Kidney epithelial cell (primary cell): ENCODE measurements at regions not wholly inside any gene's neighbourhood (a gene's known extent, or its start where the extent isn't known, plus 50 kb on each side); places are given as distances from the start of the nearest gene placed in this dataset.
"Not testable (repeated sequence)": the region's sequence is repeated elsewhere in the genome, so short reads cannot be mapped to it uniquely, and the experiment has no call there.

Experiments
- DNase-seq: peaks from one replicate; pipeline ENCODE4 v3.0.0-alpha.2; 2010; ENCODE audit warnings: low read depth
- H3K27me3 ChIP-seq: 2 replicates; pipeline ENCODE4 v1.6.0; 2011; ENCODE audit warnings: low read length; ENCODE audit not compliant: control insufficient read depth, insufficient read depth
- H3K36me3 ChIP-seq: 2 replicates; pipeline ENCODE4 v1.5.1; 2011; ENCODE audit warnings: low read length; ENCODE audit not compliant: control insufficient read depth, insufficient read depth
- H3K4me3 ChIP-seq: 2 replicates; pipeline ENCODE4 v1.5.1; 2011; ENCODE audit warnings: low read depth, mild to moderate bottlenecking, control low read depth, low read length
- TF ChIP-seq, protein P1 (sequence below): IDR thresholded peaks from 2 replicates; pipeline ENCODE4 v1.5.1; 2011; ENCODE audit warnings: mild to moderate bottlenecking, moderate library complexity, low read length, control low read depth, inconsistent platforms; ENCODE audit not compliant: insufficient read depth, poor library complexity, severe bottlenecking

DNA sequence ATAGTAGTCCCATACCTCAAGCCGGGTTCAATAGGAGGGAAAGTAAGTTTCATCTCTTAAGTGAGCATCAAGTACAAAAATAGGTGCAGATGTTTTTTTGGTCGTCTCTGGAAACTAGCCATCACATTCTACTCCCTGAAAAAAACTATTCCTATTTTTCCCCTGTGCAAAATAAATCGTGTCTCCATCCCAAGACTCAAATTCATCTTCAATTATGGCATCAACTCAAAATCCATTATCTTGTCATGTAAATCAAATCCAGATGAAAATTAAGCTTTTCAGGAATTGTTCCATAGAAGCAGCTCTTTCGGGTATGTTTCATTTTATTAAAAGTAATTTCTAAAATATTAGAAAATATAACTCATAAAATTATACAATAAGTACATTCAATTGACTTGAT is 1368.4 kb downstream of the GRIK2 start:
- Histone ChIP-seq H3K36me3 (no peaks in the 10 kb centered on the region), H3K4me3 (no peak overlapping the region), H3K27me3 (no peaks in the 10 kb centered on the region)
- no peak for DNase-seq
- TF ChIP-seq, protein P1, sequence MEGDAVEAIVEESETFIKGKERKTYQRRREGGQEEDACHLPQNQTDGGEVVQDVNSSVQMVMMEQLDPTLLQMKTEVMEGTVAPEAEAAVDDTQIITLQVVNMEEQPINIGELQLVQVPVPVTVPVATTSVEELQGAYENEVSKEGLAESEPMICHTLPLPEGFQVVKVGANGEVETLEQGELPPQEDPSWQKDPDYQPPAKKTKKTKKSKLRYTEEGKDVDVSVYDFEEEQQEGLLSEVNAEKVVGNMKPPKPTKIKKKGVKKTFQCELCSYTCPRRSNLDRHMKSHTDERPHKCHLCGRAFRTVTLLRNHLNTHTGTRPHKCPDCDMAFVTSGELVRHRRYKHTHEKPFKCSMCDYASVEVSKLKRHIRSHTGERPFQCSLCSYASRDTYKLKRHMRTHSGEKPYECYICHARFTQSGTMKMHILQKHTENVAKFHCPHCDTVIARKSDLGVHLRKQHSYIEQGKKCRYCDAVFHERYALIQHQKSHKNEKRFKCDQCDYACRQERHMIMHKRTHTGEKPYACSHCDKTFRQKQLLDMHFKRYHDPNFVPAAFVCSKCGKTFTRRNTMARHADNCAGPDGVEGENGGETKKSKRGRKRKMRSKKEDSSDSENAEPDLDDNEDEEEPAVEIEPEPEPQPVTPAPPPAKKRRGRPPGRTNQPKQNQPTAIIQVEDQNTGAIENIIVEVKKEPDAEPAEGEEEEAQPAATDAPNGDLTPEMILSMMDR = no peak

DNA sequence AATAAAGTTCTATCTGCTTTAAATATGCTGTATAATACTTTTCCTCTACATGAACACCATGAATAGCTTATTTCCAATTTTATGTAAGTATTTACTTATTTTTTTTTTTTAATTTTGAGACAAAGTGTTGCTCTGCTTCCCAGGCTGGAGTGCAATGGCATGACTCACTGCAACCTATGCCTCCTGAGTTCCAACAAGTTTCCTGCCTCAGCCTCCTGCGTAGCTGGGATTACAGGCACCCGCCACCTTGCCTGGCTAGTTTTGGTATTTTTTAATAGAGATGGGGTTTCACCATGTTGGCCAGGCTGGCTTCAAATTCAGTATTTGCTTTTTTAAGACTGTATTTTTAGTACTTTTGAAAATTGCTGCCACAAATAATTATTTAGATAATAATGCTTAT is 1365.9 kb downstream of the GRIK2 start:
- H3K27me3 ChIP-seq = no peaks in the 10 kb centered on the region
- DNase-seq = no peak
- no peak overlapping the region for H3K4me3 ChIP-seq
- H3K36me3 ChIP-seq = no peaks in the 10 kb centered on the region
- TF ChIP-seq, protein P1 = no peak

DNA sequence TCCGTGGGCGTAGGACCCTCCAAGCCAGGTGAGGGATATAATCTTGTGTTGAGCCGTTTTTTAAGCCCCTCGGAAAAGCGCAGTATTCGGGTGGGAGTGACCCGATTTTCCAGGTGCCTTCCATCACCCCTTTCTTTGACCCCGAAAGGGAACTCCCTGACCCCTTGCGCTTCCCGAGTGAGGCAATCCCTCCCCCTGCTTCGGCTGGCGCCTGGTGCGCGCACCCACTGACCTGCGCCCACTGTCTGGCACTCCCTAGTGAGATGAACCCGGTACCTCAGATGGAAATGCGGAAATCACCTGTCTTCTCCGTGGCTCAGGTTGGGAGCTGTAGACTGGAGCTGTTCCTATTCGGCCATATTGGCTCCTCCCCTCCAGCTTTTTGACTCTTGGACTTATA is 1365.0 kb downstream of the GRIK2 start:
- H3K27me3 ChIP-seq, DNase-seq, H3K4me3 ChIP-seq, H3K36me3 ChIP-seq: not testable (repeated sequence)

DNA sequence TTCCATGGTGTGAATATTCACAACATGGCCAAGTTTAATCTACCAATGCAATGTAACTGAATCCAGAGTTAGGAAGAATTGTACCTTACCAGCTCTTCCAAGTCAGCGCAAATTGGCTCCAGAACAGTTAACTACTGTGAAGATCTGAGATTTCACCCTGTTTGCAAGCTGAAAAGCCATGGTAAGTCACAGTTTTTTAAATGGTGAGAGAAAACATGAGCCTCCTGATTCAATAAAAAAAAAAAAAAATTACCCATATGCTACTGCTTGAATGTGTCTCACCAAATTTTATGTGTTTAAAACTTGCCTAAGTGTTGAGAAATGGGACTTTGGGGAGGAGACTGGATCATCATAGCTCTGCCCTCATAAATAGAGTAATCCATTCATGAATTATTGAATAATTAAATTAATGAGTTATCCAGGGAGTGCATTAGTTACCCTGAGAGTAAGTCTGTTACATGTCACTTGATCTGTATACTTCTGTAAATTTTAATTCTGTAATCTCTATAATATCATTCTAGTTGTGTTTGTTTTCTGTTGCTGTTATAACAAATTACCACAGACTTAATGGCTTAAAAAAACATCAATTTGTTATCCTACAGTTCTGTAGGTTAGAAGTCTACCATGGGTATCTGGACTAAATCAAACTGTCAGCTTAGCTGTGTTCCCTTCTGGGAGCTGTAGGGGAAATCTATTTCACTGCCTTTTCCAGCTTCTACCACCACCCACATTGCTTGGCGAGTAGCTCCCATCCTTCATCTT is 1355.9 kb downstream of the GRIK2 start:
- Histone ChIP-seq H3K27me3 (no peaks in the 10 kb centered on the region), H3K4me3 (no peak overlapping the region), H3K36me3 (no peaks in the 10 kb centered on the region)
- no peak for DNase-seq
- TF ChIP-seq, protein P1 = no peak

DNA sequence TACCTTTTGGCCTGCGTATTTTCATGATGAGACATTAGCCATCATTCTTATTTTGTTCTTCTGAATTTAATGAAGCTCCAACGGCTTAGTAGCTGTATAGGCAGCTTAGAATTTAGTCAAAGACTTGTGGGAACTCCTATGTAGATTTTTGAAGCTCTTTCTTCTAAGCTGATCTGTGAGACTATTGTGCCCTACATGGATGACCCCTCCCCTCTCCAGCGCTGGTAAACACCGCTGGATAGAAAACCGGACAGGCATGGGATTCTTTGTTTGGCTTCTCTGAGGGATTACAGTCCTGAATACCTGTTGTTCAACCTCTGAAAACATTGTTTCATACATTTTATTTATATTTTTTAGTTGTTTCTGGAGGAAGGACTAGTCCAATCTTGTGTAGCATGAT is 1353.4 kb downstream of the GRIK2 start:
- TF ChIP-seq, protein P1 = no peak

DNA sequence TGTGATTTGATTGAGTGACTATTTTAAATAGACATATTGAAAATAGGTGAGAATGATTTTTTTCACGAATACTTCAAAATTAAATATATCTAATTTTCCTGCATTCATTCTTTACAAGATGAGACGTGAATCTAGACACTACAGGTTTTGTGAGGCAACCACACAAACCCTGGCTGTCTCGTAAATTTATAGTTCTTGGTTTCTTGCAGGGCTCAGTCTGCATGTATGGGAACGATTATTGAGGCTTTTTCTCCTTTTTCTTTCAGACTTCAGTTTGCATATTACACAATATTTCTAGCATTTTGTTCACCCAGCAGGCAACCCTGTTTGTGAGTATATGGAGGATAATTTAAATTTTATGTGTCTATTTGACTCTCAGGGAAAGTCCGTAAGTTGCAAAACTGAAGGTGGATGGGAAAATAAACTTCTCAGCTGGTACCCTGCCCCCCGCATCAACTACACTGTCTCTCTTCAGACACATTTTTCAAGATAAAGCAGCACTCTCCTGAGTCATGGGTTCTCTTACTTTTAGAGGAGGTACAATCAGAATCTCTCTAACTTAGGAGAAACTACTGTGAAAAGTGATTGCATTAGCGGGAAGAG is 1349.3 kb downstream of the GRIK2 start:
- no peak for DNase-seq
- TF ChIP-seq, protein P1 = no peak
- H3K36me3 ChIP-seq = no peaks in the 10 kb centered on the region
- H3K4me3 ChIP-seq = no peak overlapping the region
- no peaks in the 10 kb centered on the region for H3K27me3 ChIP-seq

More for the DNA sequence above, 1353.4 kb downstream of the GRIK2 start:
- no peak for DNase-seq
- Histone ChIP-seq H3K27me3 (no peaks in the 10 kb centered on the region), H3K36me3 (no peaks in the 10 kb centered on the region), H3K4me3 (no peak overlapping the region)
